Adrenal gland (tissue), 9 donors: ENCODE measurements at regions not wholly inside any gene's neighbourhood (a gene's known extent, or its start where the extent isn't known, plus 50 kb on each side); places are given as distances from the start of the nearest gene placed in this dataset.

Source experiments
- DNase-seq, 7 donors: peaks; one replicate each; pipeline ENCODE4 v3.0.0-alpha.2; 2019 to 2020
- H3K27ac ChIP-seq, 5 donors: fragments of 200-600 bp; sonication (generic) in 4 of 5; 1 replicate in 3 of 5; 2 replicates in 2 of 5; pipeline versions ENCODE4 v1.5.1 to v1.8.0; 2016 to 2020; ENCODE audit warnings: mild to moderate bottlenecking in 1 of 5
- H3K27me3 ChIP-seq: fragments of 200-600 bp; 2 replicates; pipeline ENCODE4 v1.8.0; 2021
- H3K36me3 ChIP-seq, 2 donors: fragments of 200-600 bp; replicated peaks in 1 of 2; 1 replicate in 1 of 2; 2 replicates in 1 of 2; pipeline versions ENCODE4 v1.5.1 to v1.8.0; 2018 to 2022
- H3K4me1 ChIP-seq, 2 donors: fragments of 200-600 bp; replicated peaks in 1 of 2; 1 replicate in 1 of 2; 2 replicates in 1 of 2; pipeline versions ENCODE4 v1.5.1 to v1.8.0; 2018 to 2021
- H3K4me3 ChIP-seq, 4 donors: fragments of 200-600 bp; sonication (generic) in 3 of 4; one replicate each; pipeline ENCODE4 v1.5.1; 2016 to 2018
- H3K9me3 ChIP-seq, 3 donors: fragments of 200-600 bp; sonication (generic) in 1 of 3; replicated peaks in 1 of 3; 1 replicate in 2 of 3; 2 replicates in 1 of 3; pipeline versions ENCODE4 v1.5.1 to v1.8.0; 2016 to 2021
- POLR2A ChIP-seq, 2 donors: fragments of 450-650 bp; IDR thresholded peaks; one replicate each; pipeline ENCODE4 v1.6.1; 2017; ENCODE audit warnings: antibody characterized with exemption in 2 of 2, mild to moderate bottlenecking in 2 of 2, moderate library complexity in 1 of 2
- WGBS, 4 donors: extraction: QIAGEN DNeasy Blood & Tissue Kit in 2 of 4; methylation state at CpG; one replicate each; pipeline versions ENCODE4 v1.1.5 to v1.1.7; 2013 to 2017; 5-methylcytosine and 5-hydroxymethylcytosine counted together
- intact Hi-C, 2 donors: fragments of 100-400 bp; cut with DNase I; formaldehyde crosslinking; loops; one replicate each; pipeline versions ENCODE4 v1.14.1 to v1.15.0; 2022 to 2023
- TF ChIP-seq, protein P1 (sequence below), 6 experiments: fragments of 450-650 bp in 4 of 6; fragments of 200-600 bp in 2 of 6; sonication (generic) in 1 of 6; IDR thresholded peaks; 1 replicate in 5 of 6; 2 replicates in 1 of 6; pipeline versions ENCODE4 v1.5.1 to v1.8.0; 2016 to 2021; ENCODE audit warnings: antibody characterized with exemption in 6 of 6, mild to moderate bottlenecking in 2 of 6, moderate library complexity in 1 of 6
- donor health status: healthy with polysubstance abuse.
- donor health status: Bipolar disorder and iron deficiency.
- donor health status: DM: yes; HTN: yes; CAD: no.
- donor health status: DM: no; HTN: no; CAD: no.
- donor health status: DM: no; HTN: no; CAD: no.

DNA sequence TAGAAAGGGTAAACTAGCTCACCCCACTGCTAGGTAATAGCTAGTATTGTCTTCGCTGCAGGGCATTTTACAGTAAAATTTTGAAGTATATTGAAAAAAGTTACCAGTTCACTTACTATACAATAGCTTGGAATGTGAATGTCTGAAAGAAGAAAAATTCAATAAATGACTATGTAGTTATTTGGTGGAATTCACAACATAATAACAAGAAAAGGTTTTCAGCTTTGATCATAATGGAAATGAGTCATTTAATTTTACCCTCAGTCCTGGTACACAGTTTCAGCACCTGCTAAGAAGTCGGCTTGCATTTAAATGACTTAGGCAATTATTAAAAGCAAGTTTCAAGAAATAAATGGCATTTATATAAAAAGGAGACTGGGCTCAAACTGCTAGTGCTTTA lies 90.4 kb downstream of the NUP35 start:
- no peak for DNase-seq
- Histone ChIP-seq H3K4me1 (no peaks in the 10 kb centered on the region), H3K36me3 (no peaks in the 10 kb centered on the region), H3K9me3 (no peaks in the 10 kb centered on the region), H3K4me3 (no peak overlapping the region), H3K27me3 (no peaks in the 10 kb centered on the region), H3K27ac (no peak overlapping the region)
- intact Hi-C loops: no loop called here
- TF ChIP-seq, protein P1, sequence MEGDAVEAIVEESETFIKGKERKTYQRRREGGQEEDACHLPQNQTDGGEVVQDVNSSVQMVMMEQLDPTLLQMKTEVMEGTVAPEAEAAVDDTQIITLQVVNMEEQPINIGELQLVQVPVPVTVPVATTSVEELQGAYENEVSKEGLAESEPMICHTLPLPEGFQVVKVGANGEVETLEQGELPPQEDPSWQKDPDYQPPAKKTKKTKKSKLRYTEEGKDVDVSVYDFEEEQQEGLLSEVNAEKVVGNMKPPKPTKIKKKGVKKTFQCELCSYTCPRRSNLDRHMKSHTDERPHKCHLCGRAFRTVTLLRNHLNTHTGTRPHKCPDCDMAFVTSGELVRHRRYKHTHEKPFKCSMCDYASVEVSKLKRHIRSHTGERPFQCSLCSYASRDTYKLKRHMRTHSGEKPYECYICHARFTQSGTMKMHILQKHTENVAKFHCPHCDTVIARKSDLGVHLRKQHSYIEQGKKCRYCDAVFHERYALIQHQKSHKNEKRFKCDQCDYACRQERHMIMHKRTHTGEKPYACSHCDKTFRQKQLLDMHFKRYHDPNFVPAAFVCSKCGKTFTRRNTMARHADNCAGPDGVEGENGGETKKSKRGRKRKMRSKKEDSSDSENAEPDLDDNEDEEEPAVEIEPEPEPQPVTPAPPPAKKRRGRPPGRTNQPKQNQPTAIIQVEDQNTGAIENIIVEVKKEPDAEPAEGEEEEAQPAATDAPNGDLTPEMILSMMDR (IDR thresholded peaks at IDR 0.05): no peak
- no peak for TF ChIP-seq POLR2A (IDR thresholded peaks at IDR 0.05)
- 62 to 95% (median 90%) methylated on average over 2 of the region's 2 CpGs for WGBS, 4 donors

GRCh38 chr2:183215917-183216316 lies 91.7 kb downstream of the NUP35 start:
- H3K27me3 ChIP-seq: no peaks in the 10 kb centered on the region
- no peaks in the 10 kb centered on the region for H3K4me1 ChIP-seq
- intact Hi-C loops: no loop called here
- no peak for DNase-seq
- H3K4me3 ChIP-seq: no peak overlapping the region
- 0 to 79% (median 23%) methylated on average over 1 of the region's 1 CpG for WGBS, 4 donors
- no peaks in the 10 kb centered on the region for H3K36me3 ChIP-seq
- H3K27ac ChIP-seq: no peak overlapping the region
- peaks cover 0 to 6% (median 0%) of the 10 kb centered on the region in 3 donors for H3K9me3 ChIP-seq
- TF ChIP-seq, protein P1 (IDR thresholded peaks at IDR 0.05): no peak
- TF ChIP-seq POLR2A (IDR thresholded peaks at IDR 0.05): no peak

DNA sequence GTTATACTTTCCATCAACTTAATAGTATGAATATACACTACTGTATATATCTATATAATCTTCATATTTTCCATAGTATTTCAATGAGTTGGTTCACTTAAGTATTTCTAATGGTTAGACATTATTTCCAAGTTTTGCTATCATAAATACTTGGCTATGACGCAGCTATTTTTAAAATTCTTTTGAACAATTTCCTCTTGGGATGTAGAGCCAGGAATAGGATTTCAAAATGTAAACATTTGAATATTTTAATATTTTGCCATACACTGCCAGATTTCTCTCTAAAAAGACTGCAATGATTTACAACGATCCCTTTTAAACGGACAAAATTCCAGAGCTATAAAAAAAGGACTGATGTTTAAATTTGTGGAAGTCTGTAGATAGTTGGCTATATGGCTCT lies 95.6 kb downstream of the NUP35 start:
- Histone ChIP-seq H3K27ac (no peak overlapping the region), H3K4me1 (no peaks in the 10 kb centered on the region), H3K36me3 (no peaks in the 10 kb centered on the region), H3K4me3 (no peak overlapping the region), H3K27me3 (no peaks in the 10 kb centered on the region), H3K9me3 (peaks cover 0 to 6% (median 0%) of the 10 kb centered on the region in 3 donors)
- DNase-seq: no peak
- no peak for TF ChIP-seq POLR2A (IDR thresholded peaks at IDR 0.05)
- TF ChIP-seq, protein P1 (IDR thresholded peaks at IDR 0.05): no peak
- intact Hi-C loops: no loop called here
- WGBS, 4 donors: 56 to 75% (median 69%) methylated on average over 3 of the region's 3 CpGs

- Histone ChIP-seq H3K27me3 (no peaks in the 10 kb centered on the region), H3K9me3 (peaks cover 0 to 6% (median 0%) of the 10 kb centered on the region in 3 donors), H3K4me3 (no peak overlapping the region), H3K36me3 (no peaks in the 10 kb centered on the region), H3K27ac (no peak overlapping the region), H3K4me1 (no peaks in the 10 kb centered on the region)
- DNase-seq: no peak
- 76 to 81% (median 80%) methylated on average over 5 of the region's 5 CpGs for WGBS, 4 donors
- no peak for TF ChIP-seq POLR2A (IDR thresholded peaks at IDR 0.05)
- TF ChIP-seq, protein P1 (IDR thresholded peaks at IDR 0.05): no peak
- intact Hi-C loops: no loop called here
These were observed 98.5 kb downstream of the NUP35 start for GRCh38 chr2:183222751-183223150.
